IPS-20b (cell line): ENCODE measurements at regions not wholly inside any gene's neighbourhood (a gene's known extent, or its start where the extent isn't known, plus 50 kb on each side); places are given as distances from the start of the nearest gene placed in this dataset.

ENCODE experiments used
- H3K27ac ChIP-seq: one replicate; pipeline ENCODE4 v1.5.1; 2013; ENCODE audit warnings: low read length
- H3K27me3 ChIP-seq: 2 replicates; pipeline ENCODE4 v1.6.1; 2013; ENCODE audit warnings: mild to moderate bottlenecking, low read length, inconsistent platforms; ENCODE audit not compliant: insufficient read depth
- H3K36me3 ChIP-seq: 2 replicates; pipeline ENCODE4 v1.6.1; 2013; ENCODE audit warnings: low read depth, mild to moderate bottlenecking, inconsistent platforms, low read length, moderate library complexity; ENCODE audit not compliant: insufficient read depth
- H3K4me1 ChIP-seq: 2 replicates; pipeline ENCODE4 v1.6.1; 2013; ENCODE audit warnings: mild to moderate bottlenecking, control low read depth, inconsistent platforms, low read length, moderate library complexity; ENCODE audit not compliant: insufficient read depth
- H3K4me3 ChIP-seq: 2 replicates; pipeline ENCODE4 v1.5.1; 2013; ENCODE audit warnings: mild to moderate bottlenecking, low read length, inconsistent platforms
- H3K9ac ChIP-seq: 2 replicates; pipeline ENCODE4 v1.6.1; 2013; ENCODE audit warnings: low read depth, mild to moderate bottlenecking, inconsistent platforms, low read length, moderate library complexity
- H3K9me3 ChIP-seq: 2 replicates; pipeline ENCODE4 v1.6.1; 2013; ENCODE audit warnings: mild to moderate bottlenecking, low read depth, low read length, inconsistent platforms; ENCODE audit not compliant: insufficient read depth

- Histone ChIP-seq H3K36me3 (no peaks in the 10 kb centered on the region), H3K9ac (no peak overlapping the region), H3K27ac (no peak overlapping the region)
Measured at GRCh38 chr9:119005162-119005561, 364.1 kb downstream of the BRINP1 start.

GRCh38 chr9:119009249-119009648, 360.0 kb downstream of the BRINP1 start:
- Histone ChIP-seq H3K9me3 (no peaks in the 10 kb centered on the region), H3K27me3 (no peaks in the 10 kb centered on the region), H3K4me3 (no peak overlapping the region), H3K36me3 (no peaks in the 10 kb centered on the region), H3K9ac (no peak overlapping the region), H3K4me1 (no peaks in the 10 kb centered on the region), H3K27ac (no peak overlapping the region)

More at GRCh38 chr9:119005162-119005561, 364.1 kb downstream of the BRINP1 start:
- Histone ChIP-seq H3K4me3 (no peak overlapping the region), H3K27me3 (no peaks in the 10 kb centered on the region), H3K4me1 (no peaks in the 10 kb centered on the region), H3K9me3 (no peaks in the 10 kb centered on the region)

- Histone ChIP-seq H3K27me3 (no peaks in the 10 kb centered on the region), H3K36me3 (no peaks in the 10 kb centered on the region), H3K27ac (no peak overlapping the region), H3K4me3 (no peak overlapping the region), H3K9me3 (no peaks in the 10 kb centered on the region), H3K9ac (no peak overlapping the region), H3K4me1 (no peaks in the 10 kb centered on the region)
Measured at GRCh38 chr9:119020284-119020683, 349.0 kb downstream of the BRINP1 start.

GRCh38 chr9:119020730-119021333, 348.4 kb downstream of the BRINP1 start:
- Histone ChIP-seq H3K27me3 (no peaks in the 10 kb centered on the region), H3K27ac (no peak overlapping the region), H3K4me1 (no peaks in the 10 kb centered on the region), H3K4me3 (no peak overlapping the region), H3K9me3 (no peaks in the 10 kb centered on the region), H3K36me3 (no peaks in the 10 kb centered on the region), H3K9ac (no peak overlapping the region)

- Histone ChIP-seq H3K9me3 (no peaks in the 10 kb centered on the region), H3K4me1 (no peaks in the 10 kb centered on the region), H3K27me3 (no peaks in the 10 kb centered on the region), H3K9ac (no peak overlapping the region), H3K36me3 (no peaks in the 10 kb centered on the region), H3K27ac (no peak overlapping the region), H3K4me3 (no peak overlapping the region)
Measured at GRCh38 chr9:119026120-119026519, 343.1 kb downstream of the BRINP1 start.

- no peak overlapping the region for H3K27ac ChIP-seq
- no peak overlapping the region for H3K4me3 ChIP-seq
- no peaks in the 10 kb centered on the region for H3K36me3 ChIP-seq
- no peaks in the 10 kb centered on the region for H3K9me3 ChIP-seq
- H3K4me1 ChIP-seq = no peaks in the 10 kb centered on the region
- no peak overlapping the region for H3K9ac ChIP-seq
- H3K27me3 ChIP-seq = no peaks in the 10 kb centered on the region
Measured at GRCh38 chr9:119027901-119028699, 341.1 kb downstream of the BRINP1 start.

GRCh38 chr9:119029886-119030285, 339.3 kb downstream of the BRINP1 start:
- no peaks in the 10 kb centered on the region for H3K4me1 ChIP-seq
- no peaks in the 10 kb centered on the region for H3K9me3 ChIP-seq
- H3K36me3 ChIP-seq = no peaks in the 10 kb centered on the region
- no peaks in the 10 kb centered on the region for H3K27me3 ChIP-seq
- H3K9ac ChIP-seq = no peak overlapping the region
- H3K4me3 ChIP-seq = no peak overlapping the region
- no peak overlapping the region for H3K27ac ChIP-seq

GRCh38 chr9:119033596-119033995, 335.6 kb downstream of the BRINP1 start:
- no peaks in the 10 kb centered on the region for H3K36me3 ChIP-seq
- no peaks in the 10 kb centered on the region for H3K9me3 ChIP-seq
- H3K4me1 ChIP-seq = no peaks in the 10 kb centered on the region
- H3K9ac ChIP-seq = no peak overlapping the region
- H3K4me3 ChIP-seq = no peak overlapping the region
- no peak overlapping the region for H3K27ac ChIP-seq
- no peaks in the 10 kb centered on the region for H3K27me3 ChIP-seq

- Histone ChIP-seq H3K4me1 (no peaks in the 10 kb centered on the region), H3K9me3 (no peaks in the 10 kb centered on the region), H3K36me3 (no peaks in the 10 kb centered on the region), H3K9ac (no peak overlapping the region), H3K27me3 (no peaks in the 10 kb centered on the region), H3K27ac (no peak overlapping the region), H3K4me3 (no peak overlapping the region)
Measured at GRCh38 chr9:119036969-119037368, 332.3 kb downstream of the BRINP1 start.

- H3K4me1 ChIP-seq = peaks cover 9% of the 10 kb centered on the region; the same call in 1 of the 2 replicates
- no peak overlapping the region for H3K4me3 ChIP-seq
Measured at GRCh38 chr9:119043996-119044395, 325.2 kb downstream of the BRINP1 start.

GRCh38 chr9:119044806-119045205, 324.4 kb downstream of the BRINP1 start:
- Histone ChIP-seq H3K4me1 (peaks cover 9% of the 10 kb centered on the region; the same call in 1 of the 2 replicates), H3K9me3 (no peaks in the 10 kb centered on the region), H3K27ac (no peak overlapping the region)

More at GRCh38 chr9:119043996-119044395, 325.2 kb downstream of the BRINP1 start:
- no peak overlapping the region for H3K27ac ChIP-seq
- H3K27me3 ChIP-seq = no peaks in the 10 kb centered on the region
- no peaks in the 10 kb centered on the region for H3K9me3 ChIP-seq
- H3K36me3 ChIP-seq = no peaks in the 10 kb centered on the region
- H3K9ac ChIP-seq = no peak overlapping the region

More at GRCh38 chr9:119044806-119045205, 324.4 kb downstream of the BRINP1 start:
- Histone ChIP-seq H3K9ac (no peak overlapping the region), H3K36me3 (no peaks in the 10 kb centered on the region), H3K4me3 (no peak overlapping the region), H3K27me3 (no peaks in the 10 kb centered on the region)
